Endothelial cell (in vitro differentiated cells): ENCODE measurements at regions not wholly inside any gene's neighbourhood (a gene's known extent, or its start where the extent isn't known, plus 50 kb on each side); places are given as distances from the start of the nearest gene placed in this dataset.
"Not testable (repeated sequence)": the region's sequence is repeated elsewhere in the genome, so short reads cannot be mapped to it uniquely, and the experiment has no call there.

ENCODE experiments used
- DNase-seq: peaks from one replicate; pipeline ENCODE4 v3.0.0; 2021; ENCODE audit warnings: low spot score
- H3K27ac Mint-ChIP-seq: one replicate; pipeline ENCODE4 v1.8.0; 2021; ENCODE audit warnings: mixed read lengths, inconsistent platforms; ENCODE audit not compliant: unreplicated experiment
- H3K27me3 Mint-ChIP-seq: one replicate; pipeline ENCODE4 v1.8.0; 2021; ENCODE audit warnings: mild to moderate bottlenecking, moderate library complexity, mixed read lengths, inconsistent platforms; ENCODE audit not compliant: unreplicated experiment
- H3K36me3 Mint-ChIP-seq: one replicate; pipeline ENCODE4 v1.8.0; 2021; ENCODE audit warnings: mild to moderate bottlenecking, low read depth, mixed read lengths, inconsistent platforms; ENCODE audit not compliant: unreplicated experiment
- H3K4me1 Mint-ChIP-seq: one replicate; pipeline ENCODE4 v1.8.0; 2021; ENCODE audit warnings: mild to moderate bottlenecking, mixed read lengths, inconsistent platforms; ENCODE audit not compliant: unreplicated experiment
- H3K4me3 Mint-ChIP-seq: one replicate; pipeline ENCODE4 v1.8.0; 2021; ENCODE audit warnings: mild to moderate bottlenecking, mixed read lengths, inconsistent platforms; ENCODE audit not compliant: unreplicated experiment
- H3K9me3 Mint-ChIP-seq: one replicate; pipeline ENCODE4 v1.8.0; 2021; ENCODE audit warnings: mixed read lengths, inconsistent platforms; ENCODE audit not compliant: unreplicated experiment
- CTCF ChIP-seq: fragments of 200-600 bp; sonication (generic); IDR thresholded peaks from one replicate; pipeline ENCODE4 v1.5.0; 2021; ENCODE audit warnings: antibody characterized with exemption; ENCODE audit not compliant: unreplicated experiment

- peaks cover 4% of the 10 kb centered on the region for H3K36me3 Mint-ChIP-seq
- DNase-seq = no peak
- H3K9me3 Mint-ChIP-seq = no peaks in the 10 kb centered on the region
- no peak overlapping the region for H3K4me3 Mint-ChIP-seq
- H3K4me1 Mint-ChIP-seq = peaks cover 32% of the 10 kb centered on the region
- H3K27me3 Mint-ChIP-seq = peaks cover 15% of the 10 kb centered on the region
- TF ChIP-seq CTCF = no peak
- no peak overlapping the region for H3K27ac Mint-ChIP-seq
Measured at GRCh38 chr22:25318081-25318823, 98.8 kb downstream of the CRYBB2 start.

- Mint-ChIP-seq H3K36me3 (no peaks in the 10 kb centered on the region), H3K4me1 (peaks cover 11% of the 10 kb centered on the region), H3K4me3 (no peak overlapping the region), H3K9me3 (no peaks in the 10 kb centered on the region), H3K27ac (no peak overlapping the region), H3K27me3 (peaks cover 1% of the 10 kb centered on the region)
- DNase-seq = no peak
- TF ChIP-seq CTCF = no peak
Measured at GRCh38 chr22:25327018-25327755, 107.7 kb downstream of the CRYBB2 start.

- no peaks in the 10 kb centered on the region for H3K4me1 Mint-ChIP-seq
- no peaks in the 10 kb centered on the region for H3K36me3 Mint-ChIP-seq
Measured at GRCh38 chr22:25331050-25331449, 111.6 kb downstream of the CRYBB2 start.

GRCh38 chr22:25331911-25332310 is 112.5 kb downstream of the CRYBB2 start:
- not testable (repeated sequence) for H3K36me3 Mint-ChIP-seq, DNase-seq, H3K4me1 Mint-ChIP-seq, H3K27ac Mint-ChIP-seq, H3K4me3 Mint-ChIP-seq, H3K27me3 Mint-ChIP-seq, H3K9me3 Mint-ChIP-seq

More at GRCh38 chr22:25331050-25331449, 111.6 kb downstream of the CRYBB2 start:
- no peak overlapping the region for H3K4me3 Mint-ChIP-seq
- TF ChIP-seq CTCF = no peak
- DNase-seq = no peak
- no peak overlapping the region for H3K27ac Mint-ChIP-seq
- H3K27me3 Mint-ChIP-seq = peaks cover 1% of the 10 kb centered on the region
- no peaks in the 10 kb centered on the region for H3K9me3 Mint-ChIP-seq

GRCh38 chr22:25332386-25332785 is 112.9 kb downstream of the CRYBB2 start:
- H3K4me3 Mint-ChIP-seq = no peak overlapping the region
- H3K27me3 Mint-ChIP-seq = no peaks in the 10 kb centered on the region
- no peaks in the 10 kb centered on the region for H3K4me1 Mint-ChIP-seq
- H3K27ac Mint-ChIP-seq = no peak overlapping the region
- H3K36me3 Mint-ChIP-seq = no peaks in the 10 kb centered on the region
- DNase-seq = no peak
- no peaks in the 10 kb centered on the region for H3K9me3 Mint-ChIP-seq
- no peak for TF ChIP-seq CTCF
